Loucy (cell line): ENCODE measurements at regions not wholly inside any gene's neighbourhood (a gene's known extent, or its start where the extent isn't known, plus 50 kb on each side); places are given as distances from the start of the nearest gene placed in this dataset.
"Not testable (repeated sequence)": the region's sequence is repeated elsewhere in the genome, so short reads cannot be mapped to it uniquely, and the experiment has no call there.

Experiments
- EZH2phosphoT487 ChIP-seq: fragments of 200-600 bp; IDR thresholded peaks from 2 replicates; pipeline ENCODE4 v1.6.1; 2018; ENCODE audit warnings: antibody characterized with exemption, mild to moderate bottlenecking, moderate library complexity, borderline replicate concordance
- TF ChIP-seq, protein P1 (sequence below): fragments of 200-600 bp; sonication (generic); conservative IDR thresholded peaks from 2 replicates; pipeline ENCODE4 v1.5.1; 2014; ENCODE audit warnings: mild to moderate bottlenecking, antibody characterized with exemption, low read length

DNA sequence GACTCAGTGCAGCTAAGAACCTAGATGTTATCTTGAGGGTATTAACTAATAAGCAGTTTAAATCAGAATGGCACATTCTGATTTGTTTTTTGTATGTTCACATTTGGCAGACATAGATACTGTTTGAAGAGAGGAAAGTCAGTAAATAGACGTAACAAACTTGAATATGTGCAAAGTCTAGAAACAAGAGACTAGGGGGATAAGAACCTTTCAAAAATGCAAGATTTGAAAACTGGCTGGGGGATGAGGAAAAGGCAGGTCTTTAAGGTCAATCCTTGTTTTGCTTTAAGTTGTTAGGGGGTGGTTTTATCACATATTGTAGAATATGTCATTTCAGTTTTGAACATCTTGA lies 136.5 kb downstream of the ZNF92 start:
- TF ChIP-seq, protein P1, sequence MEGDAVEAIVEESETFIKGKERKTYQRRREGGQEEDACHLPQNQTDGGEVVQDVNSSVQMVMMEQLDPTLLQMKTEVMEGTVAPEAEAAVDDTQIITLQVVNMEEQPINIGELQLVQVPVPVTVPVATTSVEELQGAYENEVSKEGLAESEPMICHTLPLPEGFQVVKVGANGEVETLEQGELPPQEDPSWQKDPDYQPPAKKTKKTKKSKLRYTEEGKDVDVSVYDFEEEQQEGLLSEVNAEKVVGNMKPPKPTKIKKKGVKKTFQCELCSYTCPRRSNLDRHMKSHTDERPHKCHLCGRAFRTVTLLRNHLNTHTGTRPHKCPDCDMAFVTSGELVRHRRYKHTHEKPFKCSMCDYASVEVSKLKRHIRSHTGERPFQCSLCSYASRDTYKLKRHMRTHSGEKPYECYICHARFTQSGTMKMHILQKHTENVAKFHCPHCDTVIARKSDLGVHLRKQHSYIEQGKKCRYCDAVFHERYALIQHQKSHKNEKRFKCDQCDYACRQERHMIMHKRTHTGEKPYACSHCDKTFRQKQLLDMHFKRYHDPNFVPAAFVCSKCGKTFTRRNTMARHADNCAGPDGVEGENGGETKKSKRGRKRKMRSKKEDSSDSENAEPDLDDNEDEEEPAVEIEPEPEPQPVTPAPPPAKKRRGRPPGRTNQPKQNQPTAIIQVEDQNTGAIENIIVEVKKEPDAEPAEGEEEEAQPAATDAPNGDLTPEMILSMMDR = not testable (repeated sequence)
- TF ChIP-seq EZH2phosphoT487 = not testable (repeated sequence)
